GM19324 (cell line): ENCODE measurements at regions not wholly inside any gene's neighbourhood (a gene's known extent, or its start where the extent isn't known, plus 50 kb on each side); places are given as distances from the start of the nearest gene placed in this dataset.
"Not testable (repeated sequence)": the region's sequence is repeated elsewhere in the genome, so short reads cannot be mapped to it uniquely, and the experiment has no call there.

ENCODE experiments used
- ATAC-seq: cut with Tn5 transposase; IDR thresholded peaks from one replicate; pipeline ENCODE4 v1.9.1; 2021; ENCODE audit warnings: mild to moderate bottlenecking, moderate library complexity; ENCODE audit not compliant: unreplicated experiment, low FRiP score

DNA sequence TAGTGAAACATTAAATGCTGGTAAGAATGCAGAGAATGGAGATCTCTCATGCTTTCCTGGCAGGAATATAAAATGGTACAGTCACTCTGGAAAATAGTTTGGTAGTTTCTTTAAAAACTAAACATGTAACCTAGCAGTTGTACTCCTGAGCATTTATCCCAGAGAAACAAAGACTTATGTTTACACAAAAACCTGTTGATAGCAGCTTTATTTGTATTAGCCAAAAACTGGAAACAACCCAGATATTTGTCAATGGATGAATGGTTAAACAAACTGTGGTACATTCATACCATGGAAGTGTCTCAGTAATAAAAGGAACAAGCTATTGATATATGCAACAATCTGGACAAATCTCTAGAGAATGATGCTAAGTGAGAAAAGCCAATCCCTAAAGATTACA is 81.7 kb upstream of the CTAGE1 start:
- no peak for ATAC-seq

DNA sequence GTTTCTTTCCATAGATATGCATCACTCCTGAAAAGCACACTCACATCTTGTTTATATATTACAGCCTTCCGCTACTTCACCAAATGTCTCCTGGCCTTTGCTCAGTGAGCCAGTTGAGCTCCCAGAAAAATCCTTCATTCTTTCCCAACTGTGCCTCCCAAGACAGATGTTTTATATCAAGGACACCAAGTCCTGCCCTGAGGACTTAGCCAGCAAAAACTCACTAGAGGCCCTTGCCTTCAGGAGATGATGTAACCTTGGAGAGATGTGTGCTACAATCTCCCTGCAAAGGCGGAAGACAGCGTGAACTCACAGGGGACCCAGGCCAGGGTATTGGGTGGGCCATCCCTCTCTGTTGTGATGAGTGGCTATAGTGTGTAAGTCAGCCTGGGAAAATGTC is 86.1 kb upstream of the CTAGE1 start:
- ATAC-seq = no peak

- ATAC-seq = no peak
Measured at GRCh38 chr18:22504251-22505030, 86.7 kb upstream of the CTAGE1 start.

- no peak for ATAC-seq
Measured at GRCh38 chr18:22505141-22505591, 87.5 kb upstream of the CTAGE1 start.

GRCh38 chr18:22507055-22507454 is 89.3 kb upstream of the CTAGE1 start:
- ATAC-seq = no peak

DNA sequence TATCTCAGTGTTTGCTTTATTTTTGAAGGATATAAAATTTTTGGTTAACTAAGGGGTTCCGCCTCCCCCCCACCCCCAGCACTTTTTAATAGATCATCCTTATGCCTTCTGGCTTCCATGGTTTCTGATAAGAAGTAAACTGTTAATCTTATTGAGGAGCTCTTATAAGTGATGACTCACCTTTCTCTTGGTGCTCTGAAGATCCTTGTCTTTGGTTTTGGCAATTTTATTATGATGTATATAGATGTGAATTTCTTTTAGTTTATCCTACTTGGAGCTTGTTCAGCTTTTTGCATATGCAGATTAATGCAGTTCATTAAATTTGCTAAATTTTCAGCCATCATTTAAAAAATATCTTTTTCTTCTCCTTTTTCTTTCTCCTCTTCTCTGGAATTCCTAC is 91.7 kb upstream of the CTAGE1 start:
- ATAC-seq = no peak

- ATAC-seq = no peak
Measured at GRCh38 chr18:22510697-22511096, 93.0 kb upstream of the CTAGE1 start.

DNA sequence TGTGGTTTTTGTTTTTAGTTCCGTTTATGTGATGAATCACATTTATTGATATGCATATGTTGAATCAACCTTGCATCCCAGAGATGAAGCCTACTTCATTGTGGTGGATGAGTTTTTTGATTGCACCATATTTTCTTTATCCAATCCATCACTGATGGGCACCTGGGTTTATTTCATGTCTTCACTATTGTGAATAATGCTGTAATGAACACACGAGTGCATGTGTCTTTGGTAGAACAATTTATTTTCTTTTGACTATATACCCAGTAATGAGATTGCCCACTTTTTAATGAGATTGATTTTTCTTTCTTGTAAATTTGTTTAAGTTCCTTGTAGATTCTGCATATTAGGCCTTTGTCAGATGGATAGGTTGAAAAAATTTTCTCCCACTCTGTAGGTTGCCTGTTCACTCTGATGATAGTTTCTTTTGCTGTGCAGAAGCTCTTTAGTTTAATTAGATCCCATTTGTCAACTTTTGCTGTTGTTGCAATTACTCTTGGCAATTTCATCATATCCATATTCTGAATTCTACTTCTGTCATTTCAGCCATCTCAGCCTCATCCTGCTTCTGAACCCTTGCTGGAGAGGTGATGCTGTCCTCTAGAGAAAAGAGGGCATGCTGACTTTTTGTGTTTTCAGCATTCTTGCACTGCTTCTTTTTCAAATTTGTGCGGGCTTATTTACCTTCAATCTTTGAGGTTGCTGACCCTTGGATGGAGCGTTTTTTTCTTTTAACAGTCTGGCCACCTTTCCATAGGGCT is 96.2 kb upstream of the CTAGE1 start:
- no peak for ATAC-seq

DNA sequence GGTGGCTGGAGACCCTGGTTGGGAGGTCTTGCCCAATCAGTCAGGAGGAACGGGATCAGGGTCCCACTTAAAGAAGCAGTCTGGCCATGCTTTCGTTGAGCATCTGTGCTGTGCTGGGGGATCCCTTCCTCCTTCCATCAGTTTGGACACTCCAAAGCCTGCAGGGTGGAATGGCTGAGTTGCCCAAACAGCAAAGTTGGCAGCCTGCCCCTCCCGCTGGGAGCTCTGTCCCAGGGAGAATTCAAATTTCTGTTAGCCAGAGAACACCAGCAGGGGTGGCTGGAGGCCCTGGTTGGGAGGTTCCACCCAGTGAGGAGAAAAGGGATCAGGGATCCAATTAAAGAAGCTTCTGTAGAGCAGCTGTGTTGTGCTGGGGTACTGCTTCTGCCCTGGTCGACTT is 96.9 kb upstream of the CTAGE1 start:
- no peak for ATAC-seq

- no peak for ATAC-seq
Measured at GRCh38 chr18:22515250-22515649, 97.5 kb upstream of the CTAGE1 start.

- no peak for ATAC-seq
Measured at GRCh38 chr18:22517356-22517755, 99.6 kb upstream of the CTAGE1 start.

GRCh38 chr18:22521026-22521707 is 103.5 kb upstream of the CTAGE1 start:
- no peak for ATAC-seq

DNA sequence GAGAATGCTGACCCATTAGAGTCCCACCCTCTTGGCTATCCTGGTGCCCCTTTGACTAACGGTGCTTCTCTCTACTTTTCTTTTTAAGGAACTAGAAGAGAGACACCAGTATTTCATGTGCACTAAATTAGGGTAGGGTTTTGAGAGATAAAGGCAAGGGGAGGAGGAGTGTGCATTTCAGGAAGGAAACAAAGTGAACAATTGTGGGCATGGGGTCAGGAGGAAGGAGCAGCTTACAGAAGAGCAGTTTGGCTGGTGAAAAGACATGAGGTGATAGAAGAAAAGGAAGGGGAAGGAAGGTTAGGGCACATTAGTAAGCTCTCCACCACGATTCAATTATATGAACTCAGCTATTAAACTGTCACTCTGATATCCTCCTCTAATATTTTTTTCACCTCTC is 105.8 kb upstream of the CTAGE1 start:
- no peak for ATAC-seq

GRCh38 chr18:22524783-22525182 is 107.1 kb upstream of the CTAGE1 start:
- no peak for ATAC-seq

GRCh38 chr18:22525313-22525712 is 107.6 kb upstream of the CTAGE1 start:
- no peak for ATAC-seq

DNA sequence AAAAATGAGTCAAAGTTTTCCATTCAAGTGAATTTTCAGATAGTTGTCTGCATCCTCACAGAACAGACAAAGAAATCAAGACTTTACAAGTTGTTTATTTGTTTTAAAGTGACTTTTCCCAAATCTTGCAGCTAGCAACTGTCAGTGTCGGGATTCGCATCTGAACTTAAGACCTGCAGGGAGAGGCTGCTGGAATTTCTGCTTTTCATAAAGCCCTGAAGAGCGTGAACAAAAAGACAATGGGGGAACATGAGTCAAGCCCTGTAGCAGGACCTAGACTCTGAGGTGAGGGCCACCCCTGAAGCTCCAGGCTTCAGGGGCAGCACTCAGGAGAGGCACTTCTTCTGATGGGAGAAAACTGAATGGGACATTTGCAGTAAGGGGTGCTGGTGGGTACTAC is 108.2 kb upstream of the CTAGE1 start:
- ATAC-seq = no peak

DNA sequence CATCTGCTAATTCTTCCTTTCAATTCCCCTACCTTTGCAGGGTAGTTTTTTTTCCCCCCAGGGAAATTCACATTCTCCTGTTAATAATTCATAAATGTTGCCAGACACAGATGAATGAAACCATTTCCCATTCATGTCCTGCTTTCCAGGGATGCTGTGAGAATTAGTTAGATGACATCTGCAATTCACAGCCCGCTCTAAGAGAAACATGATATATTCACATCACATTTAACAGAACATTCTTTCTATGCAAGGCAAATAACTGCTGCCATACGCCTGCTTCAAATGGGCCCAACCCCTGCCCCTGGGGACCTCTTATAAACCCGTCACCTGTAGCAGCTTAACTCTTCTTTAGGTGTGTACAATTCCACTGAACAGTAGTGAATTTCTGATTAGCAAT is 110.6 kb upstream of the CTAGE1 start:
- ATAC-seq = no peak

DNA sequence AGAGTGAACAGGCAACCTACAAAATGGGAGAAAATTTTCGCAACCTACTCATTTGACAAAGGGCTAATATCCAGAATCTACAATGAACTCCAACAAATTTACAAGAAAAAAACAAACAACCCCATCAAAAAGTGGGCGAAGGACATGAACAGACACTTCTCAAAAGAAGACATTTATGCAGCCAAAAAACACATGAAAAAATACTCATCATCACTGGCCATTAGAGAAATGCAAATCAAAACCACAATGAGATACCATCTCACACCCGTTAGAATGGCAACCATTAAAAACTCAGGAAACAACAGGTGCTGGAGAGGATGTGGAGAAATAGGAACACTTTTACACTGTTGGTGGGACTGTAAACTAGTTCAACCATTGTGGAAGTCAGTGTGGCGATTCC is 117.0 kb upstream of the CTAGE1 start:
- not testable (repeated sequence) for ATAC-seq

GRCh38 chr18:22536558-22536957 is 118.8 kb upstream of the CTAGE1 start:
- ATAC-seq = no peak

DNA sequence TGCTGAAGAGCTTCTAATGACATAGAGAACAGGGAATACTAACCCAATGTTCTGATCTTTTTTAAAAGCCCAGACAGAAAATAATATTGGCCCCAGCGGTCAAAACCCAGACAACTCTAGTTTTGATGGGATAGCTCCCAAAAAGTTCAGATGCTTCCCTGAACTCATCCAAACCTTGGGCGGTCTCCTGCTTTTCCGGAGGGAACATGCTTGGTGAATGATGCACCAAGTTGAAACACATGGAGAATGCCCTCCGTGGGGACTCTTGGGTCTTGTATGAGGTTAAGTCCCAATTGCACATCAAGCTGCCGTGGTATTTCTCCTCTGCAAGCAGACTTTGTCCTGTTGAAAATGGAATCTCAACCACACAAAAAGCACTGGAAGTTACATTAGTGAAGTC is 120.7 kb upstream of the CTAGE1 start:
- ATAC-seq = no peak

GRCh38 chr18:22539051-22539765 is 121.5 kb upstream of the CTAGE1 start:
- ATAC-seq = no peak
